Sigmoid colon (tissue), 4 donors: ENCODE measurements at regions not wholly inside any gene's neighbourhood (a gene's known extent, or its start where the extent isn't known, plus 50 kb on each side); places are given as distances from the start of the nearest gene placed in this dataset.

Experiments used
- CTCF ChIP-seq, 4 experiments: fragments of 450-650 bp in 3 of 4; fragments of 200-600 bp in 1 of 4; IDR thresholded peaks; one replicate each; pipeline ENCODE4 v1.5.1; 2016 to 2019; ENCODE audit warnings: antibody characterized with exemption in 4 of 4, mild to moderate bottlenecking in 3 of 4, moderate library complexity in 2 of 4
- EP300 ChIP-seq, 4 donors: sonication (generic); formaldehyde crosslinking; IDR thresholded peaks; one replicate each; pipeline ENCODE4 v1.6.1; 2017; ENCODE audit warnings: antibody characterized with exemption in 4 of 4
- POLR2A ChIP-seq, 2 donors: fragments of 450-650 bp; IDR thresholded peaks; one replicate each; pipeline ENCODE4 v1.6.1; 2016; ENCODE audit warnings: antibody characterized with exemption in 2 of 2, mild to moderate bottlenecking in 2 of 2, moderate library complexity in 2 of 2
- POLR2AphosphoS5 ChIP-seq, 4 donors: sonication (generic); formaldehyde crosslinking; IDR thresholded peaks; one replicate each; pipeline ENCODE4 v1.6.1; 2017; ENCODE audit warnings: antibody characterized with exemption in 4 of 4

- TF ChIP-seq CTCF (IDR thresholded peaks at IDR 0.05) (no peak), POLR2A (IDR thresholded peaks at IDR 0.05) (no peak), EP300 (IDR thresholded peaks at IDR 0.05) (no peak), POLR2AphosphoS5 (IDR thresholded peaks at IDR 0.05) (no peak)
These were observed 157.5 kb downstream of the ENC1 start for GRCh38 chr5:74482990-74483389.
